Stimulated activated CD4-positive, alpha-beta T cell treated with anti-CD3 and anti-CD28 coated beads, Interleukin-1b, Interleukin-23, amount 100 ng/mL, for 4 hours (primary cell): ENCODE measurements at regions not wholly inside any gene's neighbourhood (a gene's known extent, or its start where the extent isn't known, plus 50 kb on each side); places are given as distances from the start of the nearest gene placed in this dataset.

Experiments
- DNase-seq, 2 donors: peaks; one replicate each; pipeline ENCODE4 v3.0.0-alpha.2; 2020; ENCODE audit warnings: low read depth in 2 of 2

DNA sequence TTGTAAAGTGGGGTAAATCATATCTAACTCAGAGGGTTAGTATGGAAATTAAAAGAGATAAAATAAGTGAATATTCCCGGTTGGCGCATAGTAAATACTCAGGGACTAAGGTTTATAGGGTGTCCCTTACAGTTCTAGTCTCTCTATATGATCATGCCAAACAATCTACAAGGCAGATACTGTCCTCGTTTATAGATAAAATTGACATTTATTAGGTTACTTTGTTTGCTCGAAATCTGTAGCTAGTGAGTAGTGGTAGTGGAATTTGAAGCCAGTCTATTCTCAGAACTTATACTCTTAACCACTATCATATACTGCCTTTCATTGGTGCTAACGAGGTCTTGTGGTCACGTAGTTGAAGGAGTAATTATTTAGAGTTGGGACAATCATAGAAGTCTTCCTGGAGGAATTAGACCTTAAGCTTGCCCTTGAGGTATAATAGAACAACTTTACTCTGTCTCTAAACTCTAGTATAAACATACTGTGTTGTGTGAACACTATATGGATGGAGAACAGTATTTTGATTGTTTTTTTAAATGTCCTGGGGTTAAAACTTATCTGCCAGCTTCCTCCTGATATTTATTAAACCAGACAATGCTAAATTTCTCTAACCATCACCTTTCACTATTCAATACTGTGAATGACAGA lies 324.0 kb downstream of the STIM2 start:
- DNase-seq: no peak

- no peak for DNase-seq
Observed at GRCh38 chr4:27186710-27187109, 326.1 kb downstream of the STIM2 start.

DNA sequence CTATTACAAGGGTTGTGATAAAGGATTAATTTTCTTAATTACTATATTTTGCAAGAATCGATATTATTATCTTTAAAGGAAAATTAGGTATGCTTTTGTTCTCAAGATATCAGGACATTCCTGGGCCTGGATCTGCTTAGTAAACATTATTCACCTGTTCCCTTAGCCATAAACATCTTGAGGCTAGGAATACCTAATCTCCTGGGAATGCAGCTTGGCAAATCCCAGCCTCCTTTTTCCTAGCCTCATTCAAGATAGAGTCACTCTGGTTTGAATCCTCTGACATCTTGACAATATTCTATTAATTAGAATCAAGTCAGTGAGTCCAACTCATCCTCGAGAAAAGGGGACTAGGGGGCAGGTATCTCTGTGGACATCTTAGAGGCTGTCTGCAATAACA lies 327.1 kb downstream of the STIM2 start:
- no peak for DNase-seq

DNA sequence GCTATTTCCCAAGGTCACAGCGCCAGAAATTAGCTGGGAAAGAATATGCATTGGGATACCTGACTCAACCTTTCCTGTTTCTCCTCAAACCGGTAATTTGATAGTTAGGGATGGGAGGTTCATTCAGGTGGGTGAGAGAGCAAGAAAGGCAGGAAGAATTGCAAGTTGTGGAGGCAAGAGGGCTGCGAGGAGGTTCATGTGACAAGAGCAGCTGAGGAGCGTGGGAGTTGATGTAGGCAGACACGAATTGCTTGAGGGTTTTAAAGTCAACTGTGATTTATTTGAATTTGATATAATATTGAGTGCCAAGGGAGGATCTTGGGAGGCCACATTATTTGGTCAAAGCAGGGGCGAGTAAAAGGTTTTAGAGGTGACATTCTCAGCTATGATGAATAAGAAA lies 329.0 kb downstream of the STIM2 start:
- no peak for DNase-seq

- DNase-seq: no peak
Observed at GRCh38 chr4:27191592-27191991, 331.0 kb downstream of the STIM2 start.

DNA sequence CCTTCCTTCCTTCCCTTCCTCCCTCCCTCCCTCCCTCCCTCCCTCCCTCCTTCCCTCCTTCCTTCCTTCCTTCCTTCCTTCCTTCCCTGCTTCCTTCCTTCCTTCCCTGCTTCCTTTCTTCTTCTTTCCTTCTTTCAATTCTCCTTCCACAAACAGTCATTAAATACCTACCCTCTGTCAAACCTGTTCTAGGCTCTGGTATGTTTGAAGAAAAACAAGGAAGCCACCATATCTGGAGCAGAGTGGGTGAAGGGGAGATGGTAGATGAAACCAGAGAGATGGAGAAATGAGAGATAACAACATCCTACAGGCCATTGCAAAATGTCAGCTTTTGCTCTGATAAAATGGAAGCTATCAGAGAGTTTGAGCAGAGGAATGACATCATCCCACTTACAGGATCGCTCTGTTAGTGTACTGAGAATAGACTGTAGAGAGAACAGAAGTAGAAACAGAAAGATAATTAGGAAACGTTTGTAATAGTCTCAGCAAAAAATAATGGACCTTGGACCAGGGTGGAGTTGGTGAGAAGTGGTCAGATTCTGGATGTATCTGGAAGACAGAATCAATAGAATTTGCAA lies 334.0 kb downstream of the STIM2 start:
- no peak for DNase-seq

- DNase-seq: no peak
Observed at GRCh38 chr4:27198246-27198645, 337.6 kb downstream of the STIM2 start.

DNA sequence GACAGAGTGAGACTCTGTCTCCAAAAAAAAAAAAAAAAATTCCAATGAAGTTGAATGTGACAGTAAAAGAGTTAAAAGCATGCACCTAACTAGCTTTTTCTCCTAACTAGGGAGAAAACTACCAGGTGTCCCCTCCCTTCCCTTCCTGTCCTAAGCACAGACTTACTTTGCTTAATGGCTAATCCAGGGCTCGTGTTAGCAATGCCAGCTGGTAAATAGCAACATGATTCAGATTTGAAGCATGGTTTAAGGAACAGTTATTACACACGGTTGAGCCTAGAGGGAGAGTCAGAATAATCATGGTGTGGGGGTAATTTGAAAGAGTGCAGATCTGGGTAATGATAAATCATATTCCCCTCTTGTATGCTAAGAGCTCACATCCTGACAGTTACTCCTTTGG lies 338.3 kb downstream of the STIM2 start:
- DNase-seq: no peak

- DNase-seq: no peak
Observed at GRCh38 chr4:27206009-27206408, 345.4 kb downstream of the STIM2 start.

DNA sequence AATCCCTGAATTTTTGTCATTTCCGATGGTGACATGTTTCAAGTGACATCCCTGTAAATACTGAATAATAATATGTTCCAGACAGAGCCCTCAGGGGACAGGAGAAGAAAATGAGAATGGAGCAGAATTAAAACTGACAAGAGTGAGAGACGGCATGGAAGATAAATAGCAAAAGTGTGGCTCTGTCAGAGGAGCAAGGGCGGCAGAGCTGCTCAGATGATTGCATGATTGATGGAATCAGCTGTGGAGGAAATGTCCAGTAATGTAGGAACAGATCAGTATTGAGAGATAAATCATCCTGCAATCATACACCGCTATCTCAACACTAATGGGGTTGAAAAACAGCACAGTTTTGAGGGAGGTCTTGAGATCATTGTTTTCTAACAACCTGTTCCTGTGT lies 350.3 kb downstream of the STIM2 start:
- DNase-seq: no peak

DNA sequence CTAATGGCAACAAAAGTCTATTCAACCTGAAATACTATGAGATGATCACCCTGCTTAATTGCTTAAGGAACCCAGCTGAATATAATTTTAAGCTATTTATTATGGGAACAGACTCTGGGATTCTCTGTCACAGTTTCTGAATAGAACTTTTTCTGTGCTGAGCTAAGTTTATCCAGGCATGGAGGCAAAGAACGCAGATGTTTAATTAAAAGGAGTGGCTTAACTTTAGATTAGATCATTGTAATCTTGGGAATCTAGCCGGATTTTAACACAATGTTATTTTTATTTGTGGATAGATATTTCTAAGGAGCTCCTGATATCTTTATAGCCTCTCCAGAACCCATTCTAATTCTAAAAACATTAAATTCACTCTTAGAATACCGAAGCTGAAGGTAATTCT lies 353.4 kb downstream of the STIM2 start:
- DNase-seq: no peak

- no peak for DNase-seq
Observed at GRCh38 chr4:27215220-27215826, 354.7 kb downstream of the STIM2 start.

GRCh38 chr4:27217261-27217769 lies 356.7 kb downstream of the STIM2 start:
- DNase-seq: no peak

GRCh38 chr4:27218013-27218412 lies 357.4 kb downstream of the STIM2 start:
- DNase-seq: no peak

- DNase-seq: no peak
Observed at GRCh38 chr4:27223326-27223725, 362.7 kb downstream of the STIM2 start.

- no peak for DNase-seq
Observed at GRCh38 chr4:27233531-27233930, 372.9 kb downstream of the STIM2 start.

DNA sequence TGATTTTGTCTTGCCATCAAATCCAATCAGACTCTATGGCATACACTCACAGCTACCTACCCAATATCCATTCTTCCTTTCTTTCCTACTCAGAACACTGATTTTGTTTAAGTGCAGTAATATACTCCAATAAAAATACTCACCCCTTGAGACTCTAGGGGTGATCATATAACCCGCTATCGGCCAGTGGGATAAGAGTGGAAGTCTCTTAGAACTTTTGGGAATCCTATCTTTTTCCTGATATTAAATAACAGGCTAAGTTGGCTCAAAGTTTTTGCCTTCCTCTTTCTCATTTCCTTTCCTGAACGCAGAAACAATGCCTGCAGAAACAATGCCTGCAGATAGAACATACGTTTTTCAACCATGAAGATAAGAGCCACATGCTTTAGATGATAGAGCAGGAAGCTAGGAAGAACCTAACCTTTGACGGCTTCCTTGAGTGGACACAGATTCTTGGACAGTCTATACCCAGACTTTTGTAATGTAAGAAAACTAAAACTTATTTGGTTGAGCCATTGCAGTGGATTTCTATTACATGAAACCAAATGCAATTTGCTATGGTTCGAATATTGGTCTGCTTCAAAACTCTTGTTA lies 373.8 kb downstream of the STIM2 start:
- no peak for DNase-seq

GRCh38 chr4:27239641-27240040 lies 379.0 kb downstream of the STIM2 start:
- no peak for DNase-seq

DNA sequence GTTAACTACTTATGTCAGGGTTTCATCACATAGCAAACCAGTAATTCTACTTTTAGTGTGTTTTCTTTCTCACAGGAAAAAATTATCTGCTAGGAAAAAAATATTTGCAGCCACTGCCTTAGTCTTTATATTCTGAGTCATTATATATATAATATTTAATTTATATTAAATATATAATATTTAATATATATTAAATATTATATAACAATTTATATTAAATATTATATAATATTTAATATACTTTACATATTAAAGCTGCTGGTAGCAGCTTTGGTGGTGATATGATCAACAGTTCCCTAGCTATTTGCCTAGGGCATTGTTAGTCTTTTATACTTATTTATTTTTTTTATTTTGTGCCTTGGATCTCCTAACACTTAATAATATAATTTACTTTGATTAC lies 381.6 kb downstream of the STIM2 start:
- DNase-seq: no peak

DNA sequence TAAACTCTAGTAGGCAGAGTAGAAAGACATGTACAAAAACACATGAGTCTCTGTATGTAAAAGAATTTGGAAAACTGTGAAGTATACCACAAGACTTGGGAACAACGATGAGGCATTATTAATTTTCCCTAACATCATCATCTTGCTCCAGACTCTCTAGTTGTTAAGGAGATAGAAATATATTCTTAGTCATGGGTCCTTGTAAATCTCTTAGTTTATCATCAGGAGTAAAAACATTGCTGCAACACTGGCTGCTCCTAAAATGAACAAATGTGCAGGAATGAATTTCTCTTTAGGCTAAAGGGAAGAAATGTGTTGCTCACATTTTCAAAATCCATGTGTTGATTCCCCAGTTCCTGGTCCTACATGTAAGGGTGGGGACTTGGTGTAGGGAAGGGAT lies 384.6 kb downstream of the STIM2 start:
- DNase-seq: no peak

- DNase-seq: no peak
Observed at GRCh38 chr4:27248829-27249228, 388.2 kb downstream of the STIM2 start.

GRCh38 chr4:27251771-27252170 lies 391.1 kb downstream of the STIM2 start:
- DNase-seq: no peak
